ENCODE measurements at regions not wholly inside any gene's neighbourhood (a gene's known extent, or its start where the extent isn't known, plus 50 kb on each side); places are given as distances from the start of the nearest gene placed in this dataset.
"Not testable (repeated sequence)": the region's sequence is repeated elsewhere in the genome, so short reads cannot be mapped to it uniquely, and the experiment has no call there.

- intact Hi-C loops (cut with micrococcal nuclease); DNase-seq; H3K9me3 ChIP-seq (replicated peaks); H3K36me3 ChIP-seq; H3K4me3 ChIP-seq; H3K4me1 ChIP-seq; H3K27me3 ChIP-seq (ENCODE audit: low read depth); H3K27ac ChIP-seq (replicated peaks): not testable (repeated sequence)
These were observed 309.0 kb upstream of the PLGLB2 start for GRCh38 chr2:87438780-87439454.

- intact Hi-C loops (cut with micrococcal nuclease); H3K36me3 ChIP-seq; H3K4me1 ChIP-seq; H3K4me3 ChIP-seq; H3K9me3 ChIP-seq (replicated peaks); H3K27me3 ChIP-seq (ENCODE audit: low read depth); DNase-seq; H3K27ac ChIP-seq (replicated peaks): not testable (repeated sequence)
These were observed 308.2 kb upstream of the PLGLB2 start for GRCh38 chr2:87439617-87440204.

GRCh38 chr2:87440650-87441049 lies 307.2 kb upstream of the PLGLB2 start:
- H3K27ac ChIP-seq (replicated peaks); intact Hi-C loops (cut with micrococcal nuclease); DNase-seq; H3K4me3 ChIP-seq; H3K36me3 ChIP-seq; H3K27me3 ChIP-seq (ENCODE audit: low read depth); H3K9me3 ChIP-seq (replicated peaks); H3K4me1 ChIP-seq: not testable (repeated sequence)

GRCh38 chr2:87441375-87441774 lies 306.5 kb upstream of the PLGLB2 start:
- H3K36me3 ChIP-seq; H3K27ac ChIP-seq (replicated peaks); H3K4me3 ChIP-seq; H3K4me1 ChIP-seq; H3K9me3 ChIP-seq (replicated peaks); intact Hi-C loops (cut with micrococcal nuclease); H3K27me3 ChIP-seq (ENCODE audit: low read depth); DNase-seq: not testable (repeated sequence)

- H3K4me3 ChIP-seq; H3K27me3 ChIP-seq (ENCODE audit: low read depth); H3K36me3 ChIP-seq; H3K9me3 ChIP-seq (replicated peaks); H3K4me1 ChIP-seq; intact Hi-C loops (cut with micrococcal nuclease); DNase-seq; H3K27ac ChIP-seq (replicated peaks): not testable (repeated sequence)
These were observed 304.8 kb upstream of the PLGLB2 start for GRCh38 chr2:87442983-87443577.

GRCh38 chr2:87444951-87445350 lies 302.9 kb upstream of the PLGLB2 start:
- H3K27me3 ChIP-seq (ENCODE audit: low read depth); H3K4me3 ChIP-seq; intact Hi-C loops (cut with micrococcal nuclease); H3K27ac ChIP-seq (replicated peaks); H3K4me1 ChIP-seq; H3K9me3 ChIP-seq (replicated peaks); H3K36me3 ChIP-seq; DNase-seq: not testable (repeated sequence)

GRCh38 chr2:87445613-87446312 lies 302.1 kb upstream of the PLGLB2 start:
- H3K36me3 ChIP-seq; H3K4me1 ChIP-seq; intact Hi-C loops (cut with micrococcal nuclease); H3K4me3 ChIP-seq; DNase-seq; H3K9me3 ChIP-seq (replicated peaks); H3K27ac ChIP-seq (replicated peaks); H3K27me3 ChIP-seq (ENCODE audit: low read depth): not testable (repeated sequence)

- H3K27me3 ChIP-seq (ENCODE audit: low read depth); intact Hi-C loops (cut with micrococcal nuclease); H3K4me3 ChIP-seq; H3K27ac ChIP-seq (replicated peaks); H3K36me3 ChIP-seq; DNase-seq; H3K9me3 ChIP-seq (replicated peaks); H3K4me1 ChIP-seq: not testable (repeated sequence)
These were observed 301.6 kb upstream of the PLGLB2 start for GRCh38 chr2:87446313-87446696.

- H3K4me3 ChIP-seq; H3K36me3 ChIP-seq; H3K27me3 ChIP-seq (ENCODE audit: low read depth); DNase-seq; H3K27ac ChIP-seq (replicated peaks); H3K9me3 ChIP-seq (replicated peaks); intact Hi-C loops (cut with micrococcal nuclease): not testable (repeated sequence)
- H3K4me1 ChIP-seq, result peaks cover 10% of the 10 kb centered on the region
These were observed 298.4 kb upstream of the PLGLB2 start for GRCh38 chr2:87449462-87449980.

GRCh38 chr2:87452193-87452592 lies 295.7 kb upstream of the PLGLB2 start:
- H3K27ac ChIP-seq (replicated peaks); H3K9me3 ChIP-seq (replicated peaks); intact Hi-C loops (cut with micrococcal nuclease); H3K27me3 ChIP-seq (ENCODE audit: low read depth); H3K36me3 ChIP-seq; H3K4me3 ChIP-seq; DNase-seq: not testable (repeated sequence)
- peaks cover 11% of the 10 kb centered on the region for H3K4me1 ChIP-seq

- H3K27ac ChIP-seq (replicated peaks); H3K9me3 ChIP-seq (replicated peaks); H3K4me3 ChIP-seq; H3K36me3 ChIP-seq; H3K27me3 ChIP-seq (ENCODE audit: low read depth); intact Hi-C loops (cut with micrococcal nuclease): not testable (repeated sequence)
- H3K4me1 ChIP-seq, result peaks cover 11% of the 10 kb centered on the region
- DNase-seq, result peak; percentile 31
These were observed 295.0 kb upstream of the PLGLB2 start for GRCh38 chr2:87452861-87453260.

- Histone ChIP-seq H3K27ac (replicated peaks) (peak overlapping the region; percentile 79), H3K4me1 (peaks cover 18% of the 10 kb centered on the region)
- H3K4me3 ChIP-seq; intact Hi-C loops (cut with micrococcal nuclease); H3K27me3 ChIP-seq (ENCODE audit: low read depth); DNase-seq; H3K9me3 ChIP-seq (replicated peaks); H3K36me3 ChIP-seq: not testable (repeated sequence)
These were observed 293.9 kb upstream of the PLGLB2 start for GRCh38 chr2:87453965-87454364.

- peak overlapping the region; percentile 79 for H3K27ac ChIP-seq (replicated peaks)
- H3K27me3 ChIP-seq (ENCODE audit: low read depth); H3K9me3 ChIP-seq (replicated peaks); intact Hi-C loops (cut with micrococcal nuclease); DNase-seq; H3K4me3 ChIP-seq; H3K36me3 ChIP-seq: not testable (repeated sequence)
- H3K4me1 ChIP-seq, result peaks cover 18% of the 10 kb centered on the region
These were observed 293.5 kb upstream of the PLGLB2 start for GRCh38 chr2:87454421-87454820.

Data from left ventricle myocardium inferior (tissue), 1 donor.